SH-SY5Y (cell line): ENCODE measurements at regions not wholly inside any gene's neighbourhood (a gene's known extent, or its start where the extent isn't known, plus 50 kb on each side); places are given as distances from the start of the nearest gene placed in this dataset.

Source experiments
- GATA2 ChIP-seq: IDR thresholded peaks from 2 replicates; pipeline ENCODE4 v1.6.1; 2011; ENCODE audit warnings: mild to moderate bottlenecking, low read depth, low read length
- GATA3 ChIP-seq: IDR thresholded peaks from 2 replicates; pipeline ENCODE4 v1.6.1; 2011; ENCODE audit warnings: low read depth, mild to moderate bottlenecking, low read length, moderate library complexity

- TF ChIP-seq GATA3 (no peak), GATA2 (no peak)
These were observed 91.8 kb upstream of the KLF14 start for GRCh38 chr7:130825819-130826218.
